Activated CD8-positive, alpha-beta T cell treated with anti-CD3 and anti-CD28 coated beads for 36 hours (primary cell): ENCODE measurements at regions not wholly inside any gene's neighbourhood (a gene's known extent, or its start where the extent isn't known, plus 50 kb on each side); places are given as distances from the start of the nearest gene placed in this dataset.

Experiments used
- ATAC-seq: fragments of 200-7000 bp; cut with Tn5 transposase; one replicate; pipeline ENCODE4 v1.10.0; 2021; ENCODE audit warnings: mild to moderate bottlenecking, moderate library complexity
- CTCF ChIA-PET: fragments of 350-600 bp; sonication (Branson Sonifier 250); formaldehyde crosslinking; loops from one replicate; lab custom pipeline; 2021; ENCODE audit warnings: antibody characterized with exemption; lab: Charles Lee
- POLR2A ChIA-PET: fragments of 350-600 bp; sonication (Branson Sonifier 250); formaldehyde crosslinking; loops from one replicate; lab custom pipeline; 2021; ENCODE audit warnings: antibody characterized with exemption; lab: Charles Lee
- DNase-seq: peaks from one replicate; pipeline ENCODE4 v3.0.0-alpha.2; 2020
- H3K27ac Mint-ChIP-seq: one replicate; pipeline ENCODE4 v1.8.0; 2021; ENCODE audit warnings: mild to moderate bottlenecking, mixed read lengths
- H3K27me3 Mint-ChIP-seq: one replicate; pipeline ENCODE4 v1.8.0; 2021; ENCODE audit warnings: mixed read lengths
- H3K36me3 Mint-ChIP-seq: one replicate; pipeline ENCODE4 v1.8.0; 2021; ENCODE audit warnings: low read depth, mixed read lengths
- H3K4me1 Mint-ChIP-seq: one replicate; pipeline ENCODE4 v1.8.0; 2021; ENCODE audit warnings: low read depth, mixed read lengths
- H3K4me3 Mint-ChIP-seq: one replicate; pipeline ENCODE4 v1.8.0; 2021; ENCODE audit warnings: mild to moderate bottlenecking, moderate library complexity, mixed read lengths
- H3K9me3 Mint-ChIP-seq: one replicate; pipeline ENCODE4 v1.8.0; 2021; ENCODE audit warnings: mixed read lengths
- CTCF ChIP-seq: fragments of 200-600 bp; IDR thresholded peaks from one replicate; pipeline ENCODE4 v1.8.0; 2022; ENCODE audit warnings: antibody characterized with exemption, mild to moderate bottlenecking
- intact Hi-C: fragments of 100-400 bp; cut with micrococcal nuclease; formaldehyde crosslinking; loops from one replicate; pipeline ENCODE4 v1.10.0; 2022

GRCh38 chr18:78244779-78245178, 734.8 kb upstream of the SALL3 start:
- Mint-ChIP-seq H3K9me3 (no peaks in the 10 kb centered on the region), H3K27me3 (no peaks in the 10 kb centered on the region), H3K4me3 (no peak overlapping the region)

DNA sequence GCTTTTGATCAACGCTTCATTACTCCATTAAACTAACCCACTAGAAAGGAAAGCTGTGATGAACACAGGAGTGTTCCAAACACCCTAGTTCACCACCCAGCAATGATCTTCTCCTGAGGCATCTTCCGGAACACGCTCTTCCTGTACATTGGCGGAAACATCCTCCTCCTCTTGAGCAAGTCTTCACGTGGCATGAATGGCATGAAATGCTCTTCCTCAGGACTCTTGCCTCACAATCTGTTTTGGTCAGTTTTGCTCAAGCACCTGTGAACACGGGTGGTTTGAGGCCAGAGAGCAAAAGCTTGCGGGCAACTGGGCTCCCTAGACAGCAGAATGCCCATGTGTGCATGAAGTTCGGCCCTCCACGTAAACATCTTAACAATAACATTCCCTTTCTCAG, 734.2 kb upstream of the SALL3 start:
- DNase-seq (no peak), ATAC-seq (no peak)
- H3K27me3 Mint-ChIP-seq, result no peaks in the 10 kb centered on the region
- no peak for TF ChIP-seq CTCF
- no peaks in the 10 kb centered on the region for H3K9me3 Mint-ChIP-seq
- CTCF ChIA-PET, result no interaction called here
- no peaks in the 10 kb centered on the region for H3K4me1 Mint-ChIP-seq
- POLR2A ChIA-PET, result no interaction called here
- intact Hi-C loops, result no loop called here
- no peak overlapping the region for H3K27ac Mint-ChIP-seq
- no peaks in the 10 kb centered on the region for H3K36me3 Mint-ChIP-seq
- no peak overlapping the region for H3K4me3 Mint-ChIP-seq

More at GRCh38 chr18:78244779-78245178, 734.8 kb upstream of the SALL3 start:
- intact Hi-C loops, result no loop called here
- DNase-seq (no peak), ATAC-seq (no peak)
- no peak for TF ChIP-seq CTCF
- Mint-ChIP-seq H3K27ac (no peak overlapping the region), H3K4me1 (no peaks in the 10 kb centered on the region), H3K36me3 (no peaks in the 10 kb centered on the region)
- POLR2A ChIA-PET, result no interaction called here
- CTCF ChIA-PET, result no interaction called here

DNA sequence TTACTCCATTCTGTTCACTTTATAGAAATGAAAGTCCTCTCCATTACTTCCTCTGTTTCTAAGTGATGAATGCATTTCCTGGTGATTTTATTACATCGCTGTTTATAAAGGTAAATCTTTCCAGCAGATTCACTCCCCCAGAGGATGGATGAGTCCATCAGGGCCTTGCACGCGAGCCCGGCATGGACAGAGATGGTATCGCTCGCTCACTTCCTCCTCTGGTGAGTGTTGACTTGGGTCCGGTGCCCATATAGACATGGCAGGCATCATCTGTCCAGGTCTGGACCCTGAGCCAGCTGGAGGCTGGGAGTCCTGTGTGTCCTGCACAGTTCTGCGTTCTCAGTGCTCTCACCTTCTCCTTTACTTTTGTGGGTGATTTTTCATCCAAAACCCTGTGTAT, 733.6 kb upstream of the SALL3 start:
- no peak for ATAC-seq
- Mint-ChIP-seq H3K36me3 (no peaks in the 10 kb centered on the region), H3K4me3 (no peak overlapping the region), H3K4me1 (no peaks in the 10 kb centered on the region), H3K27me3 (no peaks in the 10 kb centered on the region), H3K9me3 (no peaks in the 10 kb centered on the region), H3K27ac (no peak overlapping the region)
- ChIA-PET CTCF (no interaction called here), POLR2A (no interaction called here)
- DNase-seq, result no peak
- intact Hi-C loops, result no loop called here
- TF ChIP-seq CTCF, result no peak

DNA sequence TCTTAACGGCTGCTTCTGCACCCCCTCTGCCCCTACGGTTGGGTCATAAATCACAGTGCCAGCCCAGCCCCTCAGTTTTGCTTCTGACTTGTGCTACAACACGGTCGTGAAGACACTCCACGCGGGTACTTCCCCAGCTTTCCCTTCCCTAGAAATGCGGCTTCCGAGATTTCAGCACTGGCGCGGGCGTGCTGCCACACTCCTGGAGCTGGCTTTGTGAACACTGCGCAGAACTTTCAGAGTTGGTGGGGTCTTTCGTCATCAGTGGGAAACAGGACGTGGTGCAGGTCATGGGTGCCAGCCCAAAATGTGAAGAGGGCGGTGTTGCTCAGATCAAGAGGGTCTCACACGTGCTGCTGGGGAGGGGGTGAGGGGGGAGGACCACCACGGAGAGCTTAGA, 733.0 kb upstream of the SALL3 start:
- no peak overlapping the region for H3K4me3 Mint-ChIP-seq
- no peaks in the 10 kb centered on the region for H3K27me3 Mint-ChIP-seq
- ChIA-PET POLR2A (no interaction called here), CTCF (no interaction called here)
- H3K36me3 Mint-ChIP-seq, result no peaks in the 10 kb centered on the region
- intact Hi-C loops, result no loop called here
- no peaks in the 10 kb centered on the region for H3K9me3 Mint-ChIP-seq
- no peak for TF ChIP-seq CTCF
- no peak overlapping the region for H3K27ac Mint-ChIP-seq
- no peaks in the 10 kb centered on the region for H3K4me1 Mint-ChIP-seq
- DNase-seq (no peak), ATAC-seq (no peak)

DNA sequence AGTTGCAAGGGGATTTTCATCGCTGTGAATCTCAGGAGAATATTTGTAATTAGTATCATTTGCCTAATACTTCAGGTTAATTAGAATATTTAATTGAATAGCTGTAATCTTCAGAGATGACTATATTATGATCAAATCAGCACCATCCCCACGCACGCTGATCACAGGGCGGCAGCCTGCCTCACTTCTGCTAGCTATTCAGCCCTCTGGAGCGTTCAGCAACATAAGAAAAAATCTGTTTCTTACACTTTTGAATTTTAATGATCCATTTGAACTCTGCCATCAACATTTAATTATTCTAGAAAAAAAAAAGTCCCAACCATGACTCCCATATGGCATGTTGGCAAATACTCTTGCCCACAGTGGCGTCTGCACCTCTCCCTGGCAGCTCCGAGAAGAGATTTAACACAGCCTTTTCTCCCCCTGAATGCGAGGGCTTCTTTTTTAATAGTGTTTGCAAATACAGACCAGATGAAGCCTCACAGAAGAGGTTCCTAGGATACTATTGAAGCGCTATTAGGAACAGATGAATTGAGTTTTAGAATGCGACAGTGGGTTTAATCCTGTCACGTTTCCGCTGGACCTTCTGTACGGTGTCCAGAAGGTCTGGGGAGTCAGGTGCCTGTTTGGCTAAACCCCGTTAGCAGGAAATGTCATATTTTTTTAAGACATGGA, 731.9 kb upstream of the SALL3 start:
- no peaks in the 10 kb centered on the region for H3K4me1 Mint-ChIP-seq
- no peaks in the 10 kb centered on the region for H3K9me3 Mint-ChIP-seq
- intact Hi-C loops, result no loop called here
- no peak for TF ChIP-seq CTCF
- CTCF ChIA-PET, result no interaction called here
- H3K36me3 Mint-ChIP-seq, result no peaks in the 10 kb centered on the region
- no peak overlapping the region for H3K27ac Mint-ChIP-seq
- no peak for DNase-seq
- H3K27me3 Mint-ChIP-seq, result no peaks in the 10 kb centered on the region
- H3K4me3 Mint-ChIP-seq, result no peak overlapping the region
- POLR2A ChIA-PET, result no interaction called here
- no peak for ATAC-seq
